SKM-1 (cell line): ENCODE measurements at regions not wholly inside any gene's neighbourhood (a gene's known extent, or its start where the extent isn't known, plus 50 kb on each side); places are given as distances from the start of the nearest gene placed in this dataset.
"Not testable (repeated sequence)": the region's sequence is repeated elsewhere in the genome, so short reads cannot be mapped to it uniquely, and the experiment has no call there.

ENCODE experiments used
- DNase-seq: peaks from one replicate; lab custom pipeline; 2025; ENCODE audit not compliant: unreplicated experiment; lab: John Stamatoyannopoulos, UW

DNA sequence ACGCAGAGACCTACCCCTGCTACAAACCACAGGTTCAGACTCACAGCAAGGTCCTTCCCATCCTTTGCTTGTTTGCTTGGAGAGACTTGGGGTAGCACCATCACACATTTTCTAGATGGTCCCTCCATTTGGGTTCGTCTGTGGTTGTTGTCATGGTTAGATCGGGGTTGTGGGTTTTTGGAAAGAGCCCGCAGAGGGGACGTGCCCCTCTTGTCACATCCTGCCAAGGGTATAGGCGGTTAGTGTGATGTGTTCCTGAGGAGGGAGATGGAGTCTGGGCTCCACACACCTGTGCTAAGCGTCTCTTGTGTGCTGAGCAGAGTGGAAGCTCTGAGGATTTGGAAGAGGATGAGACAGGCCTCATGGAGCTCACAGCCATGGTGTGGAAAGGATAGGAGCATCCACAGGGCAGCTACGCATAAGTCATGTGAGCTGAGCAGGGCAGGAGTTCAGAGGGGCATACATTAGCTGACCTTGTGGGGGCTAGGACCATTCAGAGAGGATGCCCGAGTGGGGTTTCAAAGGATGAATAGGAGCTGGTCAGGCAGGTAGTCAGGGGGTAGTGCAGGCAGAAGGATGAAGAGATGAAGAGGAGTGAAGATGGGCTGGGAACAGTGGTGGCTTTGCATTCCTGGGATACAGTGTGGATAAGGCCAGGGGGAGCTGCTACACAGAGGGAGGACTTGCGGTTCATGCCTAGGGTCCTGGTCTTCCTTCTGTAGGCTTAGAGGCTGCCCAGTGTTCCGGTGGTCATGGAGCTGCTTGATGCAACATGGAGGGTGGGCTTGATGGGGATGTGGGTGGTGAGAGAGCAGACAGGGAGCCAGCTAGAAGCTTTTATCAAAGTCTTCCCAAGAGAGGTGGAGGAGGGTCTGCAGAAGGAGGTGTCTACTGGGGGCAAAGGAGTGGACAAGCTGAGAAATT is 62.9 kb downstream of the ACKR3 start:
- DNase-seq: no peak

- DNase-seq: no peak
Observed at GRCh38 chr2:236633219-236633570, 63.6 kb downstream of the ACKR3 start.

GRCh38 chr2:236633775-236634560 is 64.3 kb downstream of the ACKR3 start:
- no peak for DNase-seq

GRCh38 chr2:236636261-236636660 is 66.6 kb downstream of the ACKR3 start:
- DNase-seq: no peak

DNA sequence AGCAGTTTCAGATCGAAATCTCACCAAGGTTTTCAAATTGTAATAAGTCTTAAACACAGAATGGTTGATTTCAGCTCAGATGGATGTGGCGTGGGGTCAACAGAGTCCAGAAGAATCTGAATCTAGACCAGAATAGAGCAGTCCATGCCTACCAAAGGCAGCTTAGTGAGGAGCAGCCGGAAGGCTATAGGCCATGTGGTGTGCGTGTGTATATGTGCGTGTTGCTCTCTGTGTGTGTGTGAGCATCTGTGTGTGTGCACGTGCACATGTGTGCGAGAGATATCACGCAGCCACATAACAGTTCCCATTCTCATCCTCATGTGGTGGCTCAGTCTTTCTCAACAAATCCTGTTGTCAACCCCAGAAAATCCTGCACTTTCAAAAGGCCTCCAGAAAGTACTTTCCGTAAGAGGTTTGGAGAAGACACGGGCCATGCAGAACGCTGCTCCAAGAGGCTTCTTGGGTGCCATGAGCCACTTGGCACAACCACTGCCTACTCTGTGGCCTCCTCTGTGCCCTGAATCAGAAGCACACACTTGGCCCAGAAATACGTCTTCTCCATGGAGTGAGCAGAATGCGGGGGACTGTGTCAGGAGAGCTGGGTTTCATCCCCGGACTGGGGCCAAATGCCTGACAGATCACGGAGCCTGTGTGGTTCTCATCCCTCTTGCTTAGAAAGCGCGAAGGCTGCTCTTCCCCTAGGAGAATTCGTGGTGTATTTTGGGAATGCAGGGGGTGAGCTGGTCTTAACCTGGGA is 67.3 kb downstream of the ACKR3 start:
- no peak for DNase-seq

- DNase-seq: no peak
Observed at GRCh38 chr2:236637686-236638569, 68.3 kb downstream of the ACKR3 start.

- DNase-seq: no peak
Observed at GRCh38 chr2:236638707-236639106, 69.1 kb downstream of the ACKR3 start.

DNA sequence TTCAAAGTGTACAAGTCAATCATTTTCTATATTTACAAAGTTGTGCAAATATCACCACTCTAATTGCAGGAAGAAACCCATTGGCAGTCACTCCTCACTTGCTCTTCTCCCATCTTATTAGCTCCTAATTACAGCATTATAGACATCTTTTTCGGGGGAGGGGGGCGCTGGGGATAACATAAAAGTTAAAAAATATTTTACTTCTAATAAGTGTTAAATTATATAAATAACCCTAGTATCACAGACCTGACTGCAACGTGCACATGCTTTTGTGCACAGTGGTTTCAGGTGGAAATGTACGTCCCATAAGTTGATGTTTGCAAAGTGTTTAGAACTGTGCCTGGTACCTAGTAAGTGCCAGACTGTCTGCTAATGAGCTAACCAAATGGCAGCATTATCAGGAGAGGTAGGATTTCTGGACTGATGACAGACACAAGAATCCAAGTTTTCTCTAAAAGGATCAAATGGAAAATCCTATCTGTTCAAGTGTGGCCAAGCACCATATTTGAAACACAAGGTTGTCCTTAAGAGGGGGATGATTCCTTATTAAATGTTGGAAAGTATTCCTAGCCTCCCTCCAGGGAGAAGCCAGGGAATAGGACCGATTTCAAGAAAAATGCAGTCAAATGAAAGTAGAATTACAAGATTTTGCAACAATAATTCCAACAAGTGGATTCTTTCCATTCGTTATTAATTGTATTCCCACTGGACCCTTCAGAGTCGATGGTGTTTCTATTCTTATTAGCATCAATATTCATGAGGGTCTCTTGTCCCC is 70.0 kb downstream of the ACKR3 start:
- no peak for DNase-seq

DNA sequence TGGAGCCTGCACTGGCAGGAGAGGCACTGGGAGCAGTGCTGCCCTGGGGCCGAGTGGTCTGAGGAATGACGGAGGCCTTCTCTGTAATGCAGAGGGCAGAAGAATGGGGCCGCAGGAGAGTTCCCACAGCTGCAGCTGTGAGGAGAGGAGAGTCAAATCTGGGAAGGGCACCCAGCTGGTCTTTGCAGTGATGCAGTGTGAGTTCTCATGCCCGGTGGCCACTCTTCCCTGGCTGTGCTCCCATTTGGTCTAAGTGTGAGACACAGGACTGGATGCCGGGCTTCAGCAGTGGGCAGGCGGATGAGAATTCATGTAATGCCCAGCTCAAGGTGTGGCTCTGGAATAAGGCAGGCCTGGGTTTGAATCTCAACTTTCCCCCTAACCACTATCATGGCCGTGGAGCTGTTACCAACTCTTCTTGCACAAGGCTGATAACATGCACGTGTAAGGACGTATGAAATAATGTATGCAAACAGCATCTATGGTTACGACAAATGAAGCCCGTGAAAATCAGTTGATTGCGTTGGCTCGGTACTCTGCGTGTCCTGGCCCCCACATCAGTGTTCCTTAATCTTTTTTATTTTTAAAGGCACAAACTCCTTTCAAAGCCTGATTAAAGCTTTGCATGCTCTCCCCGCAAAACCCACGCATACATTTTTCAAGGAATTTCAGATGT is 71.6 kb downstream of the ACKR3 start:
- DNase-seq: no peak

DNA sequence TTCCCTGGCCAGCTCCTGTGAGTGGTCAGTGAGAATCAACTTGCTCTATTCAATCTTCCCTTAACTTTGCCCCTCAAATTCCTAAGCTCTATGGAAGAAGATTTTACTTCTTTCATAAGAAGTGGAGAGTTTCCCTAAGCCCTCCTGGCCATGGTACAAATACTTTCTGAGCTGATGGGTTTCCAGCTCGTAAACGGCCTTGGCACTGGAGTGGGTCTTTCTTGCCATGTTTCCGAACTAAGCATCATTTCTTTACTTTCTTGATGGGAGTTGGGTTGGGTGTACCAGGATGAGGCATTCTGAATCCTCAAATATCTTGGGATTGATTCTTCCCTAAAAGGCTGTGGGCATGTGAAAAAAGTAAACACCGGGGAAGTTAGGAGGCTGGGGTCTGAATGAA is 72.5 kb downstream of the ACKR3 start:
- no peak for DNase-seq

GRCh38 chr2:236642584-236643291 is 73.1 kb downstream of the ACKR3 start:
- no peak for DNase-seq

GRCh38 chr2:236643480-236643879 is 73.9 kb downstream of the ACKR3 start:
- DNase-seq: no peak

GRCh38 chr2:236644067-236644466 is 74.4 kb downstream of the ACKR3 start:
- DNase-seq: no peak

DNA sequence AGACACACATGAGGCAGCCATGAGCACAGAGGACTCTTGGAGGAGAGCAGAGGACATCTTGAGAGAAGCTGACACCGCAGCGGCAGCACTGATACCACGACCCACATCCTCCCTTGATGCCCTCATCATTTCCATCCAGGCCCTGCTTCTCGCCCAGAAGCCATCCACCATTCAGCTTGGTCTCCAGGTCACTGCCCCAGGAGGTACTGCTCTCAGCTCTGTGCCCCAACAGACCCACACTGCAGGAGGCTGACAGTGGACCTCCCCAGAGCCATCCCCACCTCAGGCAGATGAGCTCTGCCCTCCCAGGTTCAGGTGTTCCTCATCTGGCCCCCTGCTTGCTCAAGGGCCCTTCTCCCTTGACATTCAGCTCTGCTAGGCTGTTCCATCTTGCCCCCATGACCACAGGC is 74.9 kb downstream of the ACKR3 start:
- no peak for DNase-seq

DNA sequence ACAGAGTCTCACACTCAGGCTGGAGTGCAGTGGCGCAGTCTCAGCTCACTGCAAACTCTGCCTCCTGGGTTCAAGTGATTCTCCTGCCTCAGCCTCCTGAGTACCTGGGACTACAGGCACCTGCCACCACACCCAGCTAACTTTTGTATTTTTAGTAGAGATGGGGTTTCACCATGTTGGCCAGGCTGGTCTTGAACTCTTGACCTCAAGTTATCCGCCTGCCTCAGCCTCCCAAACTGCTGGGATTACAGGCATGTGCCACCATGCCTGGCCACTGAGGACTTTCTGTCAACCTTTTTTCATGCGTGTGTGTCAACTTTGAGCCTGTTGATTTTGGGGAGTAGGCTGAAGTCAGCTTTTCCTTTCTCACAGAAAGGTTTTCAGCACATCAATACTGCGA is 75.5 kb downstream of the ACKR3 start:
- DNase-seq: not testable (repeated sequence)

DNA sequence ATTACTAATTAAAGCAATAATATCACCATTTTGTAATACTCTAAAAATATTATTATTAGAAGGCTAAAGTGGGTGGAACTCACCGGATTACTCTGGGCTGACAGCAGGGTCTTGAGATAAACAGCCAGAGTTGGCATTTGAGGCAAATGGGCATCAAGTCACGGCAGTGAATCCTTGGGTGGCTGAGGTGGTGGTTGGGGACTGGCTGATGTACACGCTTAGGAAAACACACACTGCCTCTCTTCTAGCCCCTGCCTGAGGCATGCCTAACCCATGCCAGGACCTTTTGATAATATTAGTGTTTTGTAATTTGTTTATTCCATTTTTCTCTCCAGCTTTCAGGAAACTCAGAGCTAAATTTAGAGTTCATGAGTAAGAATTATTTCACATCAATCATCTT is 76.8 kb downstream of the ACKR3 start:
- DNase-seq: no peak

GRCh38 chr2:236646871-236647270 is 77.2 kb downstream of the ACKR3 start:
- no peak for DNase-seq

- DNase-seq: no peak
Observed at GRCh38 chr2:236647621-236648020, 78.0 kb downstream of the ACKR3 start.

- no peak for DNase-seq
Observed at GRCh38 chr2:236653863-236654262, 84.2 kb downstream of the ACKR3 start.
